HG02885 (cell line): ENCODE measurements at regions not wholly inside any gene's neighbourhood (a gene's known extent, or its start where the extent isn't known, plus 50 kb on each side); places are given as distances from the start of the nearest gene placed in this dataset.

ENCODE experiments used
- ATAC-seq: cut with Tn5 transposase; IDR thresholded peaks from one replicate; pipeline ENCODE4 v1.9.1; 2021; ENCODE audit warnings: mild to moderate bottlenecking; ENCODE audit not compliant: unreplicated experiment, poor library complexity

- peak; percentile 52 for ATAC-seq
These were observed 189.0 kb upstream of the GOLIM4 start for GRCh38 chr3:168284728-168285127.

DNA sequence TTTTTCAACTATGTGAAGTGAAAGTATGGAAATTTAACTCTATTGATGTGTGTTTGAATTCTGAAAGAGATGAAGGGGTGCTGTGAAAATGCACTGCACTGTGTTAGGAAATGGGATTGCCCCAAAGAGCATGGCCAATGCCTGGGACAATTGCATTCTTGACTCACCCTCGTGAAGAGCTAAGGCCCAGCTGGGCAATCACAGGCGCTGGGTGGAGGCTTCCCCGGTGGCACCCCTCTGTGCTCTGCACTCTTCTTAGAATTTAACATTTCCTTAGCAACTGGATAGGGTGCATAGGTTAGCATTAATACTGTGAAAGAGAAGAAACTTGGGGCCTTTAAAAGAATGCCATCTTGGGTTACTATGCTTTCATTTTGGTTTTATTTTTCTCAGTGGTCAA lies 179.9 kb upstream of the GOLIM4 start:
- ATAC-seq, result no peak

DNA sequence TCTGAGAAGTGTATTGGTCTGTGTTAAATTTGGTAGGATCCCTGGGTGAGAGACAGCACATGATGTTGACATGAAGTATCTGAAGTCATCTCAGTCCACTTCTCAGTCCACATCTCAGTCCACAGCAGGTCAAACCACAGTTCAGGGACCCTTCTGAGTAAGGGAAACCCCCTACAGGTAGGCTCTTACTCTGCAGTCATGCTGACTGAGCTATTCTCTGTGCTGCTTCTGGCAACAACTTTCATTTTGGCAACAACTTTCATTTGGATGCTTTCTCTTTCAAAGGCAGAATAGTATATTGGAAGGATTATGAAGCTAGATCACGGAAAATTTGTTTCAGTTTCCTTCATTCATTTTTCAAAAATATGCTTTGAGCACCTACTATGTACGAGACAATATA lies 178.2 kb upstream of the GOLIM4 start:
- peak; percentile 93 for ATAC-seq

- no peak for ATAC-seq
These were observed 177.3 kb upstream of the GOLIM4 start for GRCh38 chr3:168273036-168273435.

DNA sequence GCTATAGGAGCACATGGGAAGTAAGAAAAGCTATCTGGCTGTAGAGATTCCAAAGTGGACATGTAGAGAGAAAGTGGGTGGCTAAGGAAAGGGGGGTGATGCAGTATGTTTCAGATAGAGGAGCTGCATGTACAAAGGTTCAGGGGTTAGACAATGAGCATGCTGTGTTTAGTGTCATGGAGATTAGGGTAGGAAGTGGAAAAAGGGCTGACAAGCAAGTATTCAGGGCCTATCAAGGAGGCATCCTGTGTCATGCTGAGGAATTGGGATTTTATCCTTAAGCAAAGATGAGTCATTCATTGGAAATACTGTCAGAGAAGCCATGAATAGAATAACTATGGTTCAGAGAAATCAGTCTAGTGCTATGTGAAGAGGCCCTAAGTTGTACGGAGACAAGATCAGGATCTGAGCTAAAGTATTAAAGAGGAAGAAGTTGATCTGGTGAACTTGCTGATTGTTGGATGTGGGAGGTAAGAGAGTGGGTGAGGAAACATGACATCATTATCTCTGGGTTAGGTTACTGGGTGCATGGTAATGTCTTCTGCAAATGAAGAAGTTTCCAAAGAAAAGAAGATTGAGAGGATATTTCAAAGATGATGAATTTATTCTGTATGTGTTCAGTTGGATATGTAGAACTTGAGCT lies 176.7 kb upstream of the GOLIM4 start:
- no peak for ATAC-seq

DNA sequence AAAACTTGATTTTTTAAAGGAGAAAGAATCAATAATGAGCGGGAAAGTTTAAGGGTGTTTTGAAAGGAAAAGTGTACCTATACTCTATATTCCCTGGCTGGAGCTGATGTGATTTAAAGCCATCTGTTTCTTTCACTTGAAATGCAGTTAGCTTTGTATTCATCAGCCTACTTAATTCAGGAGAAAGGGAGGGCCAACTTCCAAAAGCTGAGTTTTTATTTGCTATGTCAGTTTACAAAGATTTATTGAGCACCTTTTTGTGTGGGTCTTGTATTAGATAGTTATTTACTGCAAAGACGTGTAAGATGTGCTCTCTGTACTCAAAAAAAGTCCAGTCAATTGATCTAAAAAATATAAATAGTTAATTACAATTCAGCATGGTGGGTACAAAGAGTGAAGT lies 176.2 kb upstream of the GOLIM4 start:
- ATAC-seq, result no peak

GRCh38 chr3:168269001-168269400 lies 173.3 kb upstream of the GOLIM4 start:
- no peak for ATAC-seq

DNA sequence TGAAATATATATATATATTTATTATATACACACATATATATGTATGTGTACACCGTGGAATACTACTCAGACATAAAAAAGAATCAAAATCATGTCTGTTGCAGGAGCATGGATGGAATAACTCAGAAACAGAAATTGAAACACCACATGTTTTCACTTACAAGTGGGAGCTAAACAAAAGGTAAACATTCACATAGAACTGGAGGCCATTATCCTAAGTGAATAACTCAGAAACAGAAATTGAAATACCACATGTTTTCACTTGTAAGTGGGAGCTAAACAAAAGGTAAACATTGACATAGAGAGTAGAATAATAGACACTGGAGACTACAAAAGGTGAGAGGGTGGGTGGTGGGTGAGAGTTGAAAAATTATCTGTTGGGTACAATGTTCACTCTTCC lies 171.5 kb upstream of the GOLIM4 start:
- no peak for ATAC-seq

GRCh38 chr3:168266335-168266734 lies 170.6 kb upstream of the GOLIM4 start:
- ATAC-seq, result no peak

- no peak for ATAC-seq
These were observed 167.2 kb upstream of the GOLIM4 start for GRCh38 chr3:168262887-168263286.

- no peak for ATAC-seq
These were observed 165.1 kb upstream of the GOLIM4 start for GRCh38 chr3:168260859-168261258.

DNA sequence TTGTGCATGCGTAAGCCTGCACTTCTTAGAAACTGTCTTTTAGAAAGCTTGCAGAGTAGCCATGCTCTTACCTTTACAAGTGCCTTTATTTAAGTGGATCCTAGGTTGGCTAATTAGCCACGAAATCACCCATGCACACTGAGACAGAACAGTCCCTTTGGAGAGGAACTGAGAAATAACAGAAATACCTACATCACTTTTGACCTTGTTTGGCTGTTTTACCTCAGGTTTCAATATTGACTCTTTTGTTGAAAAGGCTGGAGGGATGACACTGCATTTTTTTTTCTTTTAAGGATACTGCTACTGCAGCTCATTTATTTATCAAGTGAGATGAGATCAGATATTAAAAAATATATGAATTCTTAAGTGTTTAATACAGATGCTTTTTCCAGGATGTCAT lies 155.6 kb upstream of the GOLIM4 start:
- peak; percentile 46 for ATAC-seq

DNA sequence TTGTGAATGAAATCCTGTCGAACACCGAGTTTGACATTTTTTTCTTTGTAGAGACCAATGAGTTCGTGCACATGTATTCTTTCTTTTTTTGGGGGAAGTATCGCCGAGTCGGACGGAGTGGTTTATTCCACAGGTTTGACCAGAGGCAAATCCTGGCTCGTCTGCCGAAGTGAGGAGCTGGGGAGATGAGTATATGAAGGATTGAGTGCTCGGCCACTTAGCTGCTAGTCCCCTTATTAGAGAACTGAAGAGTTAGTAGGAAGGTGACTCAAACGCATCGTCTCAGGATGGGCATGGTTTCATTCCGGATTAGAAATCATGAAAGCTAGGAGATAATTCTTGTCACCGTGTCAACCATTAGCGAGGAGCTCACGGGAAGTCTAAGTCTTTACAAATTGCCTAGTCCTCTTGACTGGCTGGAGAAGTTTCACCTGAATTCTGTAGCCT lies 154.7 kb upstream of the GOLIM4 start:
- peak; percentile 18 for ATAC-seq

DNA sequence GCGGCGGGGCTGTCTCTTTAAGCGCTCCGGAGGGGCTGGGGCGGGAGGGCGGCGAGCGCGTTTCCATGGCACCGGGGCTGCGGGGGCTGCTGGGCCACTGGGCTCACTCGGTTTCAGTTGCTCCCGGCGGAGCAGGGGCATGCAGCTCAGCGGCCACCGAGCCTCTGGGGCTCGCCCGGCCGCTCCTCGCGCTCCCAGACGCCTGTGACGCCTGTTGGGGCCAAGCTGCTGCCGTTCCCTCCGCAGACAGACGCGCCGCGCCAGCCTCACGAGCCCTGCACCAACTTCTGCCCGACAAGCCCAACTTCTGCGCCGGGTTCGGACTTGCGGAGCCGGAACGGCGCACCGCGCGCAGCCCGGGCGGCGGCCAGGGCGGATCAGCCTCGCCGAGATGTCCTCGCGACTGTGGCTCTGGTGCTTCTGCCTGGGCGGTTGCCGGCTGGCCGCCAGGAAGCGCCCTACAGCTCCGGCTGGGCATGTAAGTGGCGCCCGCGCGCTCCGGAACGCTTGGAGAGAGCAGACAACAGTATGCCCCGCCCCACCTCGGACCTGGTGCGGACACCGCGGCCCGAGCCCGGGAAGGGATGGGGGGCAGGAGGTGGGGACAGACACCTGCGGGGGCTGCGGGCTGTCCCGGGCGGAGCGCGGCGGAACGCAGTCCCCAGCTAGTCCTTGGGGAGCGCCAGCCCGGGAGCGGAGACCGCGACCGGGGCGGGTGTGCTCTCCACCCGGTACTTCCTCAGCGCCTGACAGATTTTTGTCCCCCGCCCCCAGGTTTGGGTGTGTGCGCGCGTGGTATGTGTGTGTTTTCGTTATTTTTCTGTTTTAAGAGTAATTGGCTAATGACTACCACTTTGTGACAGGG lies 154.1 kb upstream of the GOLIM4 start:
- peak; percentile 71 for ATAC-seq

GRCh38 chr3:168249205-168249549 lies 153.5 kb upstream of the GOLIM4 start:
- ATAC-seq, result no peak

- peak; percentile 14 for ATAC-seq
These were observed 152.9 kb upstream of the GOLIM4 start for GRCh38 chr3:168248383-168249204.

DNA sequence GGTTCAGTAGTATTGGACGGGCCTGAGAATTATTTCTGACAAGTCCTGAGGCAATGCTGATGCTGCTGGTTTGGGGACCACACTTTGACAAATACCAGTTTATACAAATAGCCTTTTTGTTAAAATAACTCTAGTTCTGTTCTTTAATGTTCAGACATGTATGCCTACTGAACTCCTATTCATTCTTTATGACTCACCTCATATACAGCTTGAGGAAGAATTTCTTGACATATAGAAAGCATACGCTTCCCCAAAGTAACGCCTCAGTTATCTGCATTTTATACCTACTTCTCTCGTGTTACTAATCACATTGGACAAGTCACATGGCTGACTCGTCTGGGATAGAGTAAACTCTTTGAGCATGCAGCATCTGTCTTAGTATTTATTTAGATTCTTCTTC lies 145.4 kb upstream of the GOLIM4 start:
- no peak for ATAC-seq

DNA sequence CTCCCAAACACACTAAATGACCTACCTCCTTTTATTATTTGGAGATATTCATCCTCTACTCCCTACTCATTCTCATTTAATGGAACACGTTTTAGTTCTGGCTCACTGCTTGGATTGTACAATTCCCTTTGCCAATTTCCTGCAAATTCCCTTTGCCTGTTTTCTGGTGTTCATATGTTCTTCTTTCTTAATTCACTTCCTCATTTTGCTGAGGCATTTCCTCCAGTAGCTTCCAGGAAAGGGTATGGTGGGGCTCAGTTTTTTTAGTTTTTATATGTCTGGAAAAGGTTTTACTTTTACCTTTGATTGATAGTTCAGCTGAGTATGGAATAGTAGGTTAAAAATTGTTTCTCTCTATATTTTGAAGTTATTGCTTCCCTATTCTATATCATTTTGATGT lies 143.6 kb upstream of the GOLIM4 start:
- no peak for ATAC-seq

- no peak for ATAC-seq
These were observed 137.3 kb upstream of the GOLIM4 start for GRCh38 chr3:168233001-168233400.

- no peak for ATAC-seq
These were observed 127.4 kb upstream of the GOLIM4 start for GRCh38 chr3:168223085-168223484.

GRCh38 chr3:168220556-168220955 lies 124.8 kb upstream of the GOLIM4 start:
- no peak for ATAC-seq
